WTC11 (cell line): ENCODE measurements at regions not wholly inside any gene's neighbourhood (a gene's known extent, or its start where the extent isn't known, plus 50 kb on each side); places are given as distances from the start of the nearest gene placed in this dataset.

Experiments used
- ATAC-seq: fragments of 200-7000 bp; cut with Tn5 transposase; 2 replicates; pipeline ENCODE4 v1.10.0; 2021; ENCODE audit warnings: mild to moderate bottlenecking, moderate library complexity
- CTCF ChIA-PET: fragments of 300-600 bp; sonication (Branson Sonifier 250); formaldehyde crosslinking; loops from one replicate; lab custom pipeline; 2021; ENCODE audit warnings: antibody characterized with exemption; lab: Charles Lee
- POLR2A ChIA-PET: fragments of 350-600 bp; sonication (Branson Sonifier 250); formaldehyde crosslinking; loops from one replicate; lab custom pipeline; 2021; ENCODE audit warnings: antibody characterized with exemption; lab: Charles Lee
- DNase-seq: peaks from one replicate; pipeline ENCODE4 v3.0.0; 2021; ENCODE audit warnings: low spot score
- H3K27ac Mint-ChIP-seq: 2 replicates; pipeline ENCODE4 v1.8.0; 2021; ENCODE audit warnings: mixed read lengths
- H3K27me3 Mint-ChIP-seq: 2 replicates; pipeline ENCODE4 v1.8.0; 2021; ENCODE audit warnings: low read depth, mild to moderate bottlenecking, moderate library complexity, mixed read lengths
- H3K36me3 Mint-ChIP-seq: 2 replicates; pipeline ENCODE4 v1.8.0; 2021; ENCODE audit warnings: mixed read lengths
- H3K4me1 Mint-ChIP-seq: 2 replicates; pipeline ENCODE4 v1.8.0; 2022; ENCODE audit warnings: mixed read lengths
- H3K4me3 Mint-ChIP-seq: 2 replicates; pipeline ENCODE4 v1.8.0; 2021; ENCODE audit warnings: mild to moderate bottlenecking, moderate library complexity, mixed read lengths
- H3K9me3 Mint-ChIP-seq: 2 replicates; pipeline ENCODE4 v1.8.0; 2021; ENCODE audit warnings: mixed read lengths
- CBFB ChIP-seq: sonication (generic); formaldehyde crosslinking; IDR thresholded peaks from 2 replicates; pipeline ENCODE4 v1.8.1; 2022; ENCODE audit warnings: mild to moderate bottlenecking, low read depth, missing genetic modification reagents
- ELF4 ChIP-seq: sonication (generic); formaldehyde crosslinking; IDR thresholded peaks from 2 replicates; pipeline ENCODE4 v1.8.1; 2022; ENCODE audit warnings: low read depth, mild to moderate bottlenecking, moderate library complexity, missing genetic modification reagents
- FOXP1 ChIP-seq: sonication (generic); formaldehyde crosslinking; IDR thresholded peaks from 2 replicates; pipeline ENCODE4 v1.8.0; 2022; ENCODE audit warnings: missing genetic modification reagents, mild to moderate bottlenecking, moderate library complexity, borderline replicate concordance
- GTF2I ChIP-seq: fragments of 250-450 bp; sonication (Bioruptor Pico); conservative IDR thresholded peaks from 2 replicates; pipeline ENCODE4 v1.4.0; 2021; ENCODE audit warnings: mild to moderate bottlenecking
- HMGA2 ChIP-seq: fragments of 250-450 bp; sonication (Bioruptor Pico); IDR thresholded peaks from 2 replicates; pipeline ENCODE4 v1.4.0; 2021; ENCODE audit warnings: mild to moderate bottlenecking, moderate library complexity
- IRF2 ChIP-seq: sonication (generic); formaldehyde crosslinking; IDR thresholded peaks from 2 replicates; pipeline ENCODE4 v1.8.0; 2022; ENCODE audit warnings: low read depth, missing genetic modification reagents, borderline replicate concordance
- NFATC4 ChIP-seq: fragments of 250-450 bp; sonication (Bioruptor Pico); IDR thresholded peaks from 2 replicates; pipeline ENCODE4 v1.9.0; 2021; ENCODE audit warnings: mild to moderate bottlenecking
- NFYB ChIP-seq: sonication (generic); formaldehyde crosslinking; conservative IDR thresholded peaks from 2 replicates; pipeline ENCODE4 v1.8.0; 2022; ENCODE audit warnings: low read depth, missing genetic modification reagents
- NR3C1 ChIP-seq: sonication (generic); formaldehyde crosslinking; conservative IDR thresholded peaks from 2 replicates; pipeline ENCODE4 v1.8.1; 2023; ENCODE audit warnings: low read depth, mild to moderate bottlenecking, missing genetic modification reagents
- PRRX2 ChIP-seq: fragments of 250-450 bp; sonication (Bioruptor Pico); IDR thresholded peaks from 2 replicates; pipeline ENCODE4 v1.8.0; 2021; ENCODE audit warnings: mild to moderate bottlenecking
- RORB ChIP-seq: fragments of 250-450 bp; sonication (Bioruptor Pico); IDR thresholded peaks from 2 replicates; pipeline ENCODE4 v1.9.0; 2021; ENCODE audit warnings: mild to moderate bottlenecking
- TP53 ChIP-seq: sonication (generic); formaldehyde crosslinking; IDR thresholded peaks from 2 replicates; pipeline ENCODE4 v1.8.1; 2023; ENCODE audit warnings: mild to moderate bottlenecking, missing genetic modification reagents
- ZNF138 ChIP-seq: sonication (generic); formaldehyde crosslinking; conservative IDR thresholded peaks from 2 replicates; pipeline ENCODE4 v1.8.1; 2022; ENCODE audit warnings: mild to moderate bottlenecking, moderate library complexity, missing genetic modification reagents
- ZNF232 ChIP-seq: sonication (generic); formaldehyde crosslinking; IDR thresholded peaks from 2 replicates; pipeline ENCODE4 v1.8.0; 2022; ENCODE audit warnings: mild to moderate bottlenecking, missing genetic modification reagents
- ZNF317 ChIP-seq: sonication (generic); formaldehyde crosslinking; IDR thresholded peaks from 2 replicates; pipeline ENCODE4 v1.8.1; 2023; ENCODE audit warnings: low read depth, mild to moderate bottlenecking, moderate library complexity, missing genetic modification reagents, borderline replicate concordance
- TF ChIP-seq, protein P1 (sequence below): sonication (generic); formaldehyde crosslinking; IDR thresholded peaks from 2 replicates; pipeline ENCODE4 v1.8.1; 2022; ENCODE audit warnings: mild to moderate bottlenecking, moderate library complexity, missing genetic modification reagents
- TF ChIP-seq, protein P2 (sequence below): sonication (generic); formaldehyde crosslinking; IDR thresholded peaks from 2 replicates; pipeline ENCODE4 v1.8.0; 2023; ENCODE audit warnings: missing genetic modification reagents
- TF ChIP-seq, protein P3 (sequence below): sonication (generic); formaldehyde crosslinking; IDR thresholded peaks from 2 replicates; pipeline ENCODE4 v1.8.1; 2023; ENCODE audit warnings: mild to moderate bottlenecking, missing genetic modification reagents, moderate library complexity
- TF ChIP-seq, protein P4 (sequence below): sonication (generic); formaldehyde crosslinking; IDR thresholded peaks from 2 replicates; pipeline ENCODE4 v1.8.1; 2022; ENCODE audit warnings: missing genetic modification reagents, borderline replicate concordance
- TF ChIP-seq, protein P5 (sequence below): sonication (generic); formaldehyde crosslinking; IDR thresholded peaks from 2 replicates; pipeline ENCODE4 v1.8.0; 2023; ENCODE audit warnings: mild to moderate bottlenecking, missing genetic modification reagents
- TF ChIP-seq, protein P6 (sequence below): sonication (generic); formaldehyde crosslinking; IDR thresholded peaks from 2 replicates; pipeline ENCODE4 v1.8.0; 2022; ENCODE audit warnings: missing genetic modification reagents

DNA sequence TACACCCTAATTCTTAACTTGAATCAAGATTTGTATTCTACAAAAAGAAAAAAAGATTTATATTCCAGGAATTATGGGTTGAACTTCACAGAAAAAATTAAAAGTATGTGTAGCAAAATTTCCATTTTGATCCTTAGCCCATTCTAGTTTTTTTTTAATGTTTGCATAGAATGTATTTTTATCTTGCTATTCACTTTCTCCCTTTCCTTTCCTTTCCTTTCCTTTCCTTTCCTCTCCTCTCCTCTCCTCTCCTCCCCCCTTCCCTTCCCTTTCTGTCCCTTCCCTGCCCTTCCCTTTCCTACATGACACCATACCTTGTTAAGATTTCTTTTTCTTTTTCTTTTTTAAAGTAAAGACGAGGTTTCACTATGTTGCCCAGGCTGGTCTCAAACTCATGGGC, 542.5 kb upstream of the PTGER4 start:
- no peak for DNase-seq
- ATAC-seq, result no peak
- POLR2A ChIA-PET, result no interaction called here
- TF ChIP-seq TP53 (CRISPR knock-in tag) (no peak), NFATC4 (CRISPR knock-in tag) (no peak), NR3C1 (no peak), GTF2I (CRISPR knock-in tag) (no peak), ZNF232 (no peak), PRRX2 (no peak), RORB (CRISPR knock-in tag) (no peak), CBFB (CRISPR knock-in tag) (no peak), NFYB (CRISPR knock-in tag) (no peak)
- TF ChIP-seq, protein P1, sequence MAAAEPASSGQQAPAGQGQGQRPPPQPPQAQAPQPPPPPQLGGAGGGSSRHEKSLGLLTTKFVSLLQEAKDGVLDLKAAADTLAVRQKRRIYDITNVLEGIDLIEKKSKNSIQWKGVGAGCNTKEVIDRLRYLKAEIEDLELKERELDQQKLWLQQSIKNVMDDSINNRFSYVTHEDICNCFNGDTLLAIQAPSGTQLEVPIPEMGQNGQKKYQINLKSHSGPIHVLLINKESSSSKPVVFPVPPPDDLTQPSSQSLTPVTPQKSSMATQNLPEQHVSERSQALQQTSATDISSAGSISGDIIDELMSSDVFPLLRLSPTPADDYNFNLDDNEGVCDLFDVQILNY (CRISPR knock-in tag), result no peak
- TF ChIP-seq, protein P2, sequence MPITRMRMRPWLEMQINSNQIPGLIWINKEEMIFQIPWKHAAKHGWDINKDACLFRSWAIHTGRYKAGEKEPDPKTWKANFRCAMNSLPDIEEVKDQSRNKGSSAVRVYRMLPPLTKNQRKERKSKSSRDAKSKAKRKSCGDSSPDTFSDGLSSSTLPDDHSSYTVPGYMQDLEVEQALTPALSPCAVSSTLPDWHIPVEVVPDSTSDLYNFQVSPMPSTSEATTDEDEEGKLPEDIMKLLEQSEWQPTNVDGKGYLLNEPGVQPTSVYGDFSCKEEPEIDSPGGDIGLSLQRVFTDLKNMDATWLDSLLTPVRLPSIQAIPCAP (CRISPR knock-in tag), result no peak
- Mint-ChIP-seq H3K9me3 (peaks cover 28% of the 10 kb centered on the region), H3K27ac (no peak overlapping the region), H3K4me1 (peaks cover 20% of the 10 kb centered on the region), H3K36me3 (peaks cover 11% of the 10 kb centered on the region; the same call in 1 of the 2 replicates), H3K4me3 (no peak overlapping the region), H3K27me3 (no peaks in the 10 kb centered on the region)
- CTCF ChIA-PET, result no interaction called here

DNA sequence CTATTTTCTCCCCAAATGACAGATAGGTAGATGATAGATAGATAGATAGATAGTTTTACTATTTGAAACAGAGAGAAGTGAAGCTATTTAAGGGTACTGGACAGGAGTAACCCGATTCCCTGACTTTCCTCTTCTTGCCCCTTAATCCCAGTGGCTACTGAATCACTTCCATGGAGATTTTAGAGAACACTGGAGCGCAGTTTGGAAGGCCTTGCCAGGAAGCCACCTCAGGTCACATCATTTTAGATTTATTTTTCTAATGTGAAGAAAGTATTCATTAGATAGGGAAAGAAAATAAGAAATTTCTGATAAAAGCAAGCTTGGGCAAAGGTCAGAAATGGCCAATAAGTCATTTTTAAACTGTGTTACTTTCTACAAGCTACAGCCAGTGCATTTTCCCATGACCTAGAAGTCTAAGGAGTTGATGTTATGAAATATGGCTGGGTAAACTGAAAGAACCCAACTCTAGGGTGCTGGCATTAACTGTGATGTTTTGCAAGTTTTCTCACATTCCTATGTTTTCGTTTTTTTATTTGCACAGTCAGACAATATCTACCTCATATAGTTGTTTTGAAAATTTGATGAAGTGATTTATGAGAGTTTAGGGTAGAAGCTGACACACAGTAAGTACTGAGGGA, 544.7 kb upstream of the PTGER4 start:
- Mint-ChIP-seq H3K36me3 (peaks cover 18% of the 10 kb centered on the region), H3K4me3 (no peak overlapping the region), H3K9me3 (peaks cover 44% of the 10 kb centered on the region), H3K27me3 (no peaks in the 10 kb centered on the region), H3K4me1 (no peaks in the 10 kb centered on the region), H3K27ac (no peak overlapping the region)
- no peak for ATAC-seq
- DNase-seq, result no peak
- CTCF ChIA-PET, result no interaction called here
- POLR2A ChIA-PET, result no interaction called here
- TF ChIP-seq, protein P3, sequence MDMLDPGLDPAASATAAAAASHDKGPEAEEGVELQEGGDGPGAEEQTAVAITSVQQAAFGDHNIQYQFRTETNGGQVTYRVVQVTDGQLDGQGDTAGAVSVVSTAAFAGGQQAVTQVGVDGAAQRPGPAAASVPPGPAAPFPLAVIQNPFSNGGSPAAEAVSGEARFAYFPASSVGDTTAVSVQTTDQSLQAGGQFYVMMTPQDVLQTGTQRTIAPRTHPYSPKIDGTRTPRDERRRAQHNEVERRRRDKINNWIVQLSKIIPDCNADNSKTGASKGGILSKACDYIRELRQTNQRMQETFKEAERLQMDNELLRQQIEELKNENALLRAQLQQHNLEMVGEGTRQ (CRISPR knock-in tag), result no peak

DNA sequence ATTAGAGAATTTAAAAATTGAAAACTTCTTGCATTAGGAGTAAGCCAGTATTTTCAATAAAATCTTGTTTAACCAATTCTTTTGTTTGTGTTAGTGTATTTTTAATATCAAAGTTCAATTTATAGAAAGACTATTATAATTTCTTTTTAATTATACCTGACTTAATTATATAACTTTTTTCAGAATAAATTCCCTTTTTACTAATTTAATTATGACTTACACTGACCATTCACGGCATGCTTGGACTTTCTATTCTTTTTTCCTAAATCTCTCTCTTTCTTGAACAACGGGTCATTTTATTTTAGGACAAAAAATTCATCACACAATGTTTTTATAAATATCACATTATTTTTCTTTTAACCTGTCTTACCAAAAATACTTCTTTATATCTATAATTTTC, 555.3 kb upstream of the PTGER4 start:
- DNase-seq, result no peak
- ChIA-PET POLR2A (no interaction called here), CTCF (no interaction called here)
- Mint-ChIP-seq H3K27ac (no peak overlapping the region), H3K9me3 (peaks cover 87% of the 10 kb centered on the region), H3K27me3 (no peaks in the 10 kb centered on the region; the same call in 1 of the 2 replicates), H3K36me3 (peaks cover 80% of the 10 kb centered on the region), H3K4me1 (no peaks in the 10 kb centered on the region), H3K4me3 (no peak overlapping the region)
- ATAC-seq, result no peak
- TF ChIP-seq IRF2 (CRISPR knock-in tag), result no peak
- no peak for TF ChIP-seq FOXP1 (CRISPR knock-in tag)
- TF ChIP-seq ZNF138 (CRISPR knock-in tag), result no peak
- TF ChIP-seq, protein P4, sequence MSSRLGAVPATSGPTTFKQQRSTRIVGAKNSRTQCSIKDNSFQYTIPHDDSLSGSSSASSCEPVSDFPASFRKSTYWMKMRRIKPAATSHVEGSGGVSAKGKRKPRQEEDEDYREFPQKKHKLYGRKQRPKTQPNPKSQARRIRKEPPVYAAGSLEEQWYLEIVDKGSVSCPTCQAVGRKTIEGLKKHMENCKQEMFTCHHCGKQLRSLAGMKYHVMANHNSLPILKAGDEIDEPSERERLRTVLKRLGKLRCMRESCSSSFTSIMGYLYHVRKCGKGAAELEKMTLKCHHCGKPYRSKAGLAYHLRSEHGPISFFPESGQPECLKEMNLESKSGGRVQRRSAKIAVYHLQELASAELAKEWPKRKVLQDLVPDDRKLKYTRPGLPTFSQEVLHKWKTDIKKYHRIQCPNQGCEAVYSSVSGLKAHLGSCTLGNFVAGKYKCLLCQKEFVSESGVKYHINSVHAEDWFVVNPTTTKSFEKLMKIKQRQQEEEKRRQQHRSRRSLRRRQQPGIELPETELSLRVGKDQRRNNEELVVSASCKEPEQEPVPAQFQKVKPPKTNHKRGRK (CRISPR knock-in tag), result no peak
- no peak for TF ChIP-seq HMGA2
- TF ChIP-seq, protein P5, sequence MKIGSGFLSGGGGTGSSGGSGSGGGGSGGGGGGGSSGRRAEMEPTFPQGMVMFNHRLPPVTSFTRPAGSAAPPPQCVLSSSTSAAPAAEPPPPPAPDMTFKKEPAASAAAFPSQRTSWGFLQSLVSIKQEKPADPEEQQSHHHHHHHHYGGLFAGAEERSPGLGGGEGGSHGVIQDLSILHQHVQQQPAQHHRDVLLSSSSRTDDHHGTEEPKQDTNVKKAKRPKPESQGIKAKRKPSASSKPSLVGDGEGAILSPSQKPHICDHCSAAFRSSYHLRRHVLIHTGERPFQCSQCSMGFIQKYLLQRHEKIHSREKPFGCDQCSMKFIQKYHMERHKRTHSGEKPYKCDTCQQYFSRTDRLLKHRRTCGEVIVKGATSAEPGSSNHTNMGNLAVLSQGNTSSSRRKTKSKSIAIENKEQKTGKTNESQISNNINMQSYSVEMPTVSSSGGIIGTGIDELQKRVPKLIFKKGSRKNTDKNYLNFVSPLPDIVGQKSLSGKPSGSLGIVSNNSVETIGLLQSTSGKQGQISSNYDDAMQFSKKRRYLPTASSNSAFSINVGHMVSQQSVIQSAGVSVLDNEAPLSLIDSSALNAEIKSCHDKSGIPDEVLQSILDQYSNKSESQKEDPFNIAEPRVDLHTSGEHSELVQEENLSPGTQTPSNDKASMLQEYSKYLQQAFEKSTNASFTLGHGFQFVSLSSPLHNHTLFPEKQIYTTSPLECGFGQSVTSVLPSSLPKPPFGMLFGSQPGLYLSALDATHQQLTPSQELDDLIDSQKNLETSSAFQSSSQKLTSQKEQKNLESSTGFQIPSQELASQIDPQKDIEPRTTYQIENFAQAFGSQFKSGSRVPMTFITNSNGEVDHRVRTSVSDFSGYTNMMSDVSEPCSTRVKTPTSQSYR (CRISPR knock-in tag), result no peak
- TF ChIP-seq, protein P6, sequence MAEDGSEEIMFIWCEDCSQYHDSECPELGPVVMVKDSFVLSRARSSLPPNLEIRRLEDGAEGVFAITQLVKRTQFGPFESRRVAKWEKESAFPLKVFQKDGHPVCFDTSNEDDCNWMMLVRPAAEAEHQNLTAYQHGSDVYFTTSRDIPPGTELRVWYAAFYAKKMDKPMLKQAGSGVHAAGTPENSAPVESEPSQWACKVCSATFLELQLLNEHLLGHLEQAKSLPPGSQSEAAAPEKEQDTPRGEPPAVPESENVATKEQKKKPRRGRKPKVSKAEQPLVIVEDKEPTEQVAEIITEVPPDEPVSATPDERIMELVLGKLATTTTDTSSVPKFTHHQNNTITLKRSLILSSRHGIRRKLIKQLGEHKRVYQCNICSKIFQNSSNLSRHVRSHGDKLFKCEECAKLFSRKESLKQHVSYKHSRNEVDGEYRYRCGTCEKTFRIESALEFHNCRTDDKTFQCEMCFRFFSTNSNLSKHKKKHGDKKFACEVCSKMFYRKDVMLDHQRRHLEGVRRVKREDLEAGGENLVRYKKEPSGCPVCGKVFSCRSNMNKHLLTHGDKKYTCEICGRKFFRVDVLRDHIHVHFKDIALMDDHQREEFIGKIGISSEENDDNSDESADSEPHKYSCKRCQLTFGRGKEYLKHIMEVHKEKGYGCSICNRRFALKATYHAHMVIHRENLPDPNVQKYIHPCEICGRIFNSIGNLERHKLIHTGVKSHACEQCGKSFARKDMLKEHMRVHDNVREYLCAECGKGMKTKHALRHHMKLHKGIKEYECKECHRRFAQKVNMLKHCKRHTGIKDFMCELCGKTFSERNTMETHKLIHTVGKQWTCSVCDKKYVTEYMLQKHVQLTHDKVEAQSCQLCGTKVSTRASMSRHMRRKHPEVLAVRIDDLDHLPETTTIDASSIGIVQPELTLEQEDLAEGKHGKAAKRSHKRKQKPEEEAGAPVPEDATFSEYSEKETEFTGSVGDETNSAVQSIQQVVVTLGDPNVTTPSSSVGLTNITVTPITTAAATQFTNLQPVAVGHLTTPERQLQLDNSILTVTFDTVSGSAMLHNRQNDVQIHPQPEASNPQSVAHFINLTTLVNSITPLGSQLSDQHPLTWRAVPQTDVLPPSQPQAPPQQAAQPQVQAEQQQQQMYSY, result no peak
- TF ChIP-seq RORB (CRISPR knock-in tag), result no peak
- no peak for TF ChIP-seq ELF4
- TF ChIP-seq ZNF317 (CRISPR knock-in tag), result no peak
